ENCODE measurements at regions not wholly inside any gene's neighbourhood (a gene's known extent, or its start where the extent isn't known, plus 50 kb on each side); places are given as distances from the start of the nearest gene placed in this dataset.
"Not testable (repeated sequence)": the region's sequence is repeated elsewhere in the genome, so short reads cannot be mapped to it uniquely, and the experiment has no call there.

GRCh38 chr10:6830981-6831380 lies 250.9 kb upstream of the PRKCQ start:
- H3K36me3 Mint-ChIP-seq (ENCODE audit: low read depth); intact Hi-C loops (cut with DNase I, micrococcal nuclease); POLR2A ChIA-PET; H3K27me3 Mint-ChIP-seq; CTCF ChIA-PET; ATAC-seq; H3K4me3 Mint-ChIP-seq; H3K27ac Mint-ChIP-seq; H3K4me1 Mint-ChIP-seq; DNase-seq; H3K9me3 Mint-ChIP-seq (ENCODE audit: low read depth): not testable (repeated sequence)

GRCh38 chr10:6824793-6825192 lies 244.7 kb upstream of the PRKCQ start:
- DNase-seq; H3K4me3 Mint-ChIP-seq; H3K36me3 Mint-ChIP-seq (ENCODE audit: low read depth); H3K9me3 Mint-ChIP-seq (ENCODE audit: low read depth); ATAC-seq; H3K27me3 Mint-ChIP-seq; intact Hi-C loops (cut with DNase I, micrococcal nuclease); CTCF ChIA-PET; H3K27ac Mint-ChIP-seq; POLR2A ChIA-PET; H3K4me1 Mint-ChIP-seq: not testable (repeated sequence)

- Mint-ChIP-seq H3K27ac (no peak overlapping the region), H3K4me1 (no peaks in the 10 kb centered on the region), H3K36me3 (ENCODE audit: low read depth) (no peaks in the 10 kb centered on the region), H3K4me3 (no peak overlapping the region), H3K9me3 (ENCODE audit: low read depth) (no peaks in the 10 kb centered on the region), H3K27me3 (peaks cover 2% of the 10 kb centered on the region)
- ChIA-PET CTCF (no interaction called here), POLR2A (no interaction called here)
- intact Hi-C loops (cut with DNase I, micrococcal nuclease): no loop called here
- ATAC-seq (no peak), DNase-seq (no peak)
Measured at GRCh38 chr10:6823770-6824169, 243.7 kb upstream of the PRKCQ start.

GRCh38 chr10:6819301-6819700 lies 239.2 kb upstream of the PRKCQ start:
- H3K4me1 Mint-ChIP-seq: no peaks in the 10 kb centered on the region
- intact Hi-C loops (cut with DNase I, micrococcal nuclease): no loop called here
- ChIA-PET CTCF (interaction anchor here (0.6 kb wide), 1 partner anchor 1022 kb away, joined by 3 read pairs; no protein-coding TSS in a partner anchor), POLR2A (no interaction called here)
- ATAC-seq: no peak
- no peaks in the 10 kb centered on the region for H3K36me3 Mint-ChIP-seq (ENCODE audit: low read depth)
- no peak for DNase-seq
- no peak overlapping the region for H3K4me3 Mint-ChIP-seq
- H3K27me3 Mint-ChIP-seq: peaks cover 7% of the 10 kb centered on the region
- H3K9me3 Mint-ChIP-seq (ENCODE audit: low read depth): no peaks in the 10 kb centered on the region
- H3K27ac Mint-ChIP-seq: no peak overlapping the region

- CTCF ChIA-PET: interaction anchor here (0.8 kb wide), 1 partner anchor 61 kb away, joined by 3 read pairs; no protein-coding TSS in a partner anchor
- no peak for ATAC-seq
- H3K27ac Mint-ChIP-seq: no peak overlapping the region
- H3K9me3 Mint-ChIP-seq (ENCODE audit: low read depth): no peaks in the 10 kb centered on the region
- POLR2A ChIA-PET: no interaction called here
- no peak for DNase-seq
- H3K4me1 Mint-ChIP-seq: no peaks in the 10 kb centered on the region
- H3K27me3 Mint-ChIP-seq: peaks cover 7% of the 10 kb centered on the region
- no peaks in the 10 kb centered on the region for H3K36me3 Mint-ChIP-seq (ENCODE audit: low read depth)
- H3K4me3 Mint-ChIP-seq: no peak overlapping the region
- intact Hi-C loops (cut with DNase I, micrococcal nuclease): no loop called here
Measured at GRCh38 chr10:6817770-6818169, 237.7 kb upstream of the PRKCQ start.

GRCh38 chr10:6815346-6815745 lies 235.3 kb upstream of the PRKCQ start:
- Mint-ChIP-seq H3K27me3 (peaks cover 21% of the 10 kb centered on the region), H3K27ac (no peak overlapping the region), H3K4me1 (no peaks in the 10 kb centered on the region), H3K9me3 (ENCODE audit: low read depth) (no peaks in the 10 kb centered on the region), H3K4me3 (no peak overlapping the region), H3K36me3 (ENCODE audit: low read depth) (no peaks in the 10 kb centered on the region)
- no peak for ATAC-seq
- intact Hi-C loops (cut with DNase I, micrococcal nuclease): no loop called here
- DNase-seq: no peak
- POLR2A ChIA-PET: no interaction called here
- CTCF ChIA-PET: no interaction called here

- CTCF ChIA-PET: no interaction called here
- peaks cover 23% of the 10 kb centered on the region for H3K27me3 Mint-ChIP-seq
- intact Hi-C loops (cut with DNase I, micrococcal nuclease): no loop called here
- DNase-seq (no peak), ATAC-seq (no peak)
- H3K4me3 Mint-ChIP-seq: no peak overlapping the region
- no peaks in the 10 kb centered on the region for H3K36me3 Mint-ChIP-seq (ENCODE audit: low read depth)
- H3K27ac Mint-ChIP-seq: no peak overlapping the region
- POLR2A ChIA-PET: no interaction called here
- H3K4me1 Mint-ChIP-seq: no peaks in the 10 kb centered on the region
- H3K9me3 Mint-ChIP-seq (ENCODE audit: low read depth): peaks cover 2% of the 10 kb centered on the region
Measured at GRCh38 chr10:6813856-6814255, 233.8 kb upstream of the PRKCQ start.

GRCh38 chr10:6813306-6813705 lies 233.2 kb upstream of the PRKCQ start:
- ChIA-PET POLR2A (no interaction called here), CTCF (no interaction called here)
- peaks cover 25% of the 10 kb centered on the region for H3K27me3 Mint-ChIP-seq
- DNase-seq (no peak), ATAC-seq (no peak)
- H3K9me3 Mint-ChIP-seq (ENCODE audit: low read depth): peaks cover 2% of the 10 kb centered on the region
- intact Hi-C loops (cut with DNase I, micrococcal nuclease): no loop called here
- no peak overlapping the region for H3K4me3 Mint-ChIP-seq
- H3K36me3 Mint-ChIP-seq (ENCODE audit: low read depth): no peaks in the 10 kb centered on the region
- no peak overlapping the region for H3K27ac Mint-ChIP-seq
- no peaks in the 10 kb centered on the region for H3K4me1 Mint-ChIP-seq

GRCh38 chr10:6811153-6811552 lies 231.1 kb upstream of the PRKCQ start:
- ATAC-seq (no peak), DNase-seq (no peak)
- no peak overlapping the region for H3K27ac Mint-ChIP-seq
- H3K9me3 Mint-ChIP-seq (ENCODE audit: low read depth): peaks cover 2% of the 10 kb centered on the region
- no peaks in the 10 kb centered on the region for H3K4me1 Mint-ChIP-seq
- ChIA-PET CTCF (no interaction called here), POLR2A (no interaction called here)
- H3K4me3 Mint-ChIP-seq: no peak overlapping the region
- no peaks in the 10 kb centered on the region for H3K36me3 Mint-ChIP-seq (ENCODE audit: low read depth)
- intact Hi-C loops (cut with DNase I, micrococcal nuclease): no loop called here
- H3K27me3 Mint-ChIP-seq: peaks cover 23% of the 10 kb centered on the region

GRCh38 chr10:6803427-6803783 lies 223.3 kb upstream of the PRKCQ start:
- H3K36me3 Mint-ChIP-seq (ENCODE audit: low read depth): no peaks in the 10 kb centered on the region
- H3K4me3 Mint-ChIP-seq: no peak overlapping the region
- CTCF ChIA-PET: interaction anchor here (1.0 kb wide), 1 partner anchor 453 kb away, joined by 3 read pairs; no protein-coding TSS in a partner anchor
- no peaks in the 10 kb centered on the region for H3K4me1 Mint-ChIP-seq
- peaks cover 4% of the 10 kb centered on the region for H3K27me3 Mint-ChIP-seq
- no peak overlapping the region for H3K27ac Mint-ChIP-seq
- POLR2A ChIA-PET: no interaction called here
- intact Hi-C loops (cut with DNase I, micrococcal nuclease): no loop called here
- DNase-seq (no peak), ATAC-seq (no peak)
- H3K9me3 Mint-ChIP-seq (ENCODE audit: low read depth): no peaks in the 10 kb centered on the region

GRCh38 chr10:6802759-6803426 lies 222.8 kb upstream of the PRKCQ start:
- CTCF ChIA-PET: interaction anchor here (1.0 kb wide), 1 partner anchor 453 kb away, joined by 3 read pairs; no protein-coding TSS in a partner anchor
- Mint-ChIP-seq H3K27me3 (peaks cover 4% of the 10 kb centered on the region), H3K9me3 (ENCODE audit: low read depth) (no peaks in the 10 kb centered on the region), H3K4me3 (no peak overlapping the region), H3K36me3 (ENCODE audit: low read depth) (no peaks in the 10 kb centered on the region), H3K27ac (no peak overlapping the region), H3K4me1 (no peaks in the 10 kb centered on the region)
- ATAC-seq: no peak
- DNase-seq: no peak
- POLR2A ChIA-PET: no interaction called here
- intact Hi-C loops (cut with DNase I, micrococcal nuclease): no loop called here

GRCh38 chr10:6796231-6796630 lies 216.2 kb upstream of the PRKCQ start:
- H3K27ac Mint-ChIP-seq: no peak overlapping the region
- ATAC-seq: no peak
- ChIA-PET CTCF (no interaction called here), POLR2A (no interaction called here)
- H3K4me1 Mint-ChIP-seq: no peaks in the 10 kb centered on the region
- no peaks in the 10 kb centered on the region for H3K9me3 Mint-ChIP-seq (ENCODE audit: low read depth)
- no peak for DNase-seq
- no peaks in the 10 kb centered on the region for H3K36me3 Mint-ChIP-seq (ENCODE audit: low read depth)
- H3K27me3 Mint-ChIP-seq: no peaks in the 10 kb centered on the region
- no peak overlapping the region for H3K4me3 Mint-ChIP-seq
- intact Hi-C loops (cut with DNase I, micrococcal nuclease): no loop called here

GRCh38 chr10:6795541-6795940 lies 215.5 kb upstream of the PRKCQ start:
- no peak for ATAC-seq
- no peaks in the 10 kb centered on the region for H3K27me3 Mint-ChIP-seq
- H3K4me1 Mint-ChIP-seq: no peaks in the 10 kb centered on the region
- intact Hi-C loops (cut with DNase I, micrococcal nuclease): no loop called here
- DNase-seq: no peak
- no peaks in the 10 kb centered on the region for H3K36me3 Mint-ChIP-seq (ENCODE audit: low read depth)
- ChIA-PET POLR2A (no interaction called here), CTCF (interaction anchor here (1.4 kb wide), 1 partner anchor 125 kb away, joined by 3 read pairs; no protein-coding TSS in a partner anchor)
- H3K4me3 Mint-ChIP-seq: no peak overlapping the region
- H3K9me3 Mint-ChIP-seq (ENCODE audit: low read depth): no peaks in the 10 kb centered on the region
- H3K27ac Mint-ChIP-seq: no peak overlapping the region
